RPMI8226 (cell line): ENCODE measurements at regions not wholly inside any gene's neighbourhood (a gene's known extent, or its start where the extent isn't known, plus 50 kb on each side); places are given as distances from the start of the nearest gene placed in this dataset.
"Not testable (repeated sequence)": the region's sequence is repeated elsewhere in the genome, so short reads cannot be mapped to it uniquely, and the experiment has no call there.

Experiments used
- DNase-seq: peaks from one replicate; pipeline ENCODE4 v3.0.0-alpha.2; 2015

DNA sequence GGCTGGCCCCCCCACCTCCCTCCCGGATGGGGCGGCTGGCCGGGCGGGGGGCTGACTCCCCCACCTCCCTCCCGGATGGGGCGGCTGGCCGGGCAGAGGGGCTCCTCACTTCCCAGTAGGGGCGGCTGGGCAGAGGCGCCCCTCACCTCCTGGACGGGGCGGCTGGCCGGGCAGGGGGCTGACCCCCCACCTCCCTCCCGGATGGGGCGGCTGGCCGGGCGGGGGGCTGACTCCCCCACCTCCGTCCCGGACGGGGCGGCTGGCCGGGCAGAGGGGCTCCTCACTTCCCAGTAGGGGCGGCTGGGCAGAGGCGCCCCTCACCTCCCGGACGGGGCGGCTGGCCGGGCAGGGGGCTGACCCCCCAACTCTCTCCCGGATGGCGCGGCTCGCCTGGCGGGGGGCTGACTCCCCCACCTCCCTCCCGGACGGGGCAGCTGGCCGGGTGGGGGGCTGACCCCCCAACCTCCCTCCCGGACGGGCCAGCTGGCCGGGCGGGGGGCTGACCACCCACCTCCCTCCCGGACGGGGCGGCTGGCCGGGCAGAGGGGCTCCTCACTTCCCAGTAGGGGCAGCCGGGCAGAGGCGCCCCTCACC, 194.1 kb upstream of the GRIA1 start:
- DNase-seq: not testable (repeated sequence)

DNA sequence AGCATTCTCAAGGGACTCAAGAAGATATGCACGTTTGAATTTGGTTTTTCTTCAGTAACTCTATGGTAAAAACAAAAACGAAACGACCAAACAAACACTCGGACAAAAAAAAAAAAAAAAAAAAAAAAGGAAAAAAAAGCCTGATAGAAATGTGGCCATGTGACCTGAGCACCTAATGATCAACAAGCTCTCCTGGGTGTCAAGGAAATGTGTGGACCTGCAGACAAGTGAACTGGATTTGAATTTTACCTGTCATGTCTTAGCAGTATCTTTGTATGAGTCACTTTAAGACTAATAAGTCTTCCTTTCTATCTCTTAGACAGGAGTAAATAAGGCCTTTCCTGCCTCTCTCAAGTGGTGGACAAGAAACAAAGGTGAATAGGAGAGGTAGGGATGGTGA, 190.6 kb upstream of the GRIA1 start:
- DNase-seq: no peak

DNA sequence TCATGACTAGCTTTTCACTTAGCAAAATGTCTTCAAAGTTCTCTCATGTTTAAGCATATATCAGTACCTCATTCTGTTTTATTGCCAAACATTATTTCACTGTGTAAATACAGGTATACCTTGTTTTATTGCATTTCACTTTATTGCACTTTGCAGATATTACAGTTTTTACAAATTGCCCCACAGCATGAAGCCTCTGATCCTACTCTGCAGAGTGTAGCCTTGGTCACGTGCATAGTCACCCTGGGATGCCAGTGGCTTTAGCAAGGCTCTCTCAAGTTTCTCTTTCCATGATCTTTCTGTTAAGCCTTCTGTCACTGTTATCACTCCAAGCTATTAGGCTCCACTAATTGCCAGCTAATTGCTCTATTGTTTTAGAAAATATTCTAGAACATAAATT, 182.2 kb upstream of the GRIA1 start:
- no peak for DNase-seq

DNA sequence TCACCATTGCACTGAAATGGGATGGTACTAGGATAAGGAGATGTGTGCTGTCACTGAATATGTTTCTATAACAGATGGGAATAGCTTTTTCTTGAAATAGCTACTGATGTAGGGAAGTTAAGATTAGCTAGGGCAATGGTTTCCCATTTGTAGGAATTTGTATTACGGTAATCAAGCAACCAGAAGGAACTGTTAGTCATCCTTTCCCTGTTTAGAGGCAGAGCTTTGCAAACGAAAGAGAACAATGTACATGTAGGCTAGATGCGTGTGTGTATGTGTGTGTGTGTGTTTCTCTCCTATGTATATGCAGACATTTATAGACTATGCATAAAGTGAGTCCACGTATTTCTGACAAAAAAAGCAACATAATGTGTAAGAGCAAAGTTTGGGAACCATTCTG, 171.9 kb upstream of the GRIA1 start:
- no peak for DNase-seq

DNA sequence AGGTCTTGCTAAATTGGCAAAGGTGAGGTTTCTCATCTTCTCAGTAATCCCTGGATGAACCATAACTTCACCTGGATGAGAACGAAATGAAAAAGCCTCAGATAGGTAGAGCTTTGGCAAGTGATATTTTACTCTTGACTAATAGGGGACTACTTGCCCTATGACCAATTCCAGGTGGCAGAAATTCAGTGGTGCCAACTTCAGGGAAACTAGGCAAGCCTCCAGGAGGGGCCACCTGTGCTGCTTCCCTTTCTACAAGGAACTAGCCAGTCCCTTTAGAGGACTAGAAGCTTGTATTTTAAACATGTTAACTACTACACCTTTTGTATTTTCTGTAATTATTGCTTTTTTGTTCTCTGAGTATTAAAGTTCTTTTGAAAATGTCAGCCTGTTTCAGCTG, 169.0 kb upstream of the GRIA1 start:
- no peak for DNase-seq

DNA sequence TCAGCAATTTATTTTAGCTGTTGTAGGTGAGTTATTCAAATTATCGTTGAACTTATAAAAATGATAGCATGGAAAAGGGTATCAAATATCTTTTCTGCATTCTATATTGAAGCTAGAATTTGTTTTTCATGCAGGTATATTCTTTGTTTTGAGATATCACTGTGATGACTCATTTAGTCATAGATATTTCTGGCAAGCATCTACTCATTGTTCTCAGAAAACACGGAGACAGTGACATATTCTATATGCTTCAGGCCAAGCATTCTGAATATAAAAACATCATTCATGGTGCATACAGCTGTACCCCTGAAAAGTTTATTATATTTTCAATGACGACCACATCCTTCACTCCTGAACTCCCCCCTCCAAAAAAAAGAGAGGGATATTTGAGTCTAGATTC, 150.3 kb upstream of the GRIA1 start:
- no peak for DNase-seq

DNA sequence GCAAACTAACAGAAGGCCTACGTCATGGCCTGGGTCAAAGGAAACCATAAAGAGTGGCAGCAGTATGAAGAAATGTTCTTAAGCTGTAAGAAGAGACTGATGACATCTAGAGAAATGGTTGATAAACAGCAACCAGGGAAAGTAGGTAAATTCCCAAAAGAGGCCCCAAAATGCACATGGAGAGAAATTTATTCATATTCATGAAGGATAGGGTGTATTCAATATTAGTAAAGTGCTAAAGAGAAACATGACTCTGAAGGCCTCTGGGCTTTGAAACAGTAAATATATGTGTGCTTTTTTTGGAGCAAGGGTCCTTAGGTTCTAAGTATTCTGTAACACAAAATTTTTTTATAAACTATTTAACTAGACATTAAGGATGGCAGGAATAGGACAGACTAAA, 149.7 kb upstream of the GRIA1 start:
- DNase-seq: no peak

DNA sequence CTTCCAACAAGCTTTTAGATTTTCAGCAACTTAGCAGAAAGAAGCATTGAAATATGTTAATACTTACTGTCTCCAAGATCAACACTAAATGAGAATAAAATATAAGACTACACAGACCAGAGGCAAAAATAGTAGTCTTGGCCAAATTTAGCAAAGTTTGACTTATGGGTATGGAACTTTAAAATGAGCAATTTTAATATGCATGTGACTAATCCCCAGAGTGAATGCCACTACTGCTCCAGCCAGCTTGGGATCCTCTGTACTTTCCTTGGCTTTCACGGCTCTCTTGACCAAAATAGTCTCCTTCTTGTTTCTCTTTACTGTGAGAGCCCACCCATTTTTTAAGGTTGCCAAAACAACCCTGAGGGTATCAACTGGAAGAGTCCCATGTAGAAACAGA, 148.0 kb upstream of the GRIA1 start:
- no peak for DNase-seq

DNA sequence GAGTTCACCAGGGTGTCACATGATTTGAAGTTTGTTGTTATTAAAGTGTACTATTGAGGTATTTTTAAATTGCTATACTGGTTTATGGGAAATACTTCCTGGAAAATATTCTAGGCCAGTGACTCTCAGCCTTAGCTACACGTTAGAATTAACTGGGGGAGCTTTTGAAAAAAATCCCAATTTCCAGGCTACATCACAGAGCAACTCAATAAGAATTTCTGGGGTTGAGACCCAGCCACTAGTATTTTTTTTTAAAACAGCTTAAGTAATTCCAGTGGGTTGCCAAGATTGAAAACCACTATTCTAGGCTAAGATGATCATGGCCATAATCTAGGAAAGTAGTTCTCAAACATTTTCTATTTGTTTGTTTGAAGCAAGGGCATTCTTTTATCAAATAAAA, 142.9 kb upstream of the GRIA1 start:
- no peak for DNase-seq

DNA sequence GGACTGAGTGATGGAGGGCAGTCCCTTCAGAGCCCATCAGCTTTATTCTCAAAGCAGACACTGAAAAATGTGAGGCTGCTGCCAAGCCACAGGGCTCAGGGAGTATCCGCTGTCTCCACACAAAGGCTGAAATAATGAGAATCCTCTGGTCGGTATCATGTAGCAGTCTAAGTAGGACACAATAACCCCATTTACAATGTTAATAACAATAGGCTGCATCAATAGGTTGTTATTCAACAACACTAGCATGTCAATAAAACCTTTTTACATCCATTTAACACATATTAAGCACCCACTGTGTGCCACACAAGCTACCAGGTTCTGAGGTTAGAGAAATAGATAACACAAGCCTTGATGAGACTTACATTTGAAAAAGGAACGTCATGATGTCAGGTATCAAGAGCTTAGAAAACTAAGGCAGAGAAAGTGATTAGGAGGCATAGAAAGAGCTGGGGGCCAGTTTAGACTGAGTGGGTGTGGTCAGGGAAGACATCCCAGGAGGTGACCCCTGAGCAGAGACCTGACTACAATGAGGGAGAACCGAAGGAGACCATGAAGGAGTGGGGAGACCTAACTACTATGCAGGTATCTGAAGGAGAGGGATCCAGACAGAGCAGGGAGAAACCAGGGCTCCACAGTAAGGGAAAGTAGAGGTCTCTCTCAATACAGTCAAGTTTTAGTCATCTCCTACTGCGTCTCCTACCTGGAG, 140.1 kb upstream of the GRIA1 start:
- no peak for DNase-seq

DNA sequence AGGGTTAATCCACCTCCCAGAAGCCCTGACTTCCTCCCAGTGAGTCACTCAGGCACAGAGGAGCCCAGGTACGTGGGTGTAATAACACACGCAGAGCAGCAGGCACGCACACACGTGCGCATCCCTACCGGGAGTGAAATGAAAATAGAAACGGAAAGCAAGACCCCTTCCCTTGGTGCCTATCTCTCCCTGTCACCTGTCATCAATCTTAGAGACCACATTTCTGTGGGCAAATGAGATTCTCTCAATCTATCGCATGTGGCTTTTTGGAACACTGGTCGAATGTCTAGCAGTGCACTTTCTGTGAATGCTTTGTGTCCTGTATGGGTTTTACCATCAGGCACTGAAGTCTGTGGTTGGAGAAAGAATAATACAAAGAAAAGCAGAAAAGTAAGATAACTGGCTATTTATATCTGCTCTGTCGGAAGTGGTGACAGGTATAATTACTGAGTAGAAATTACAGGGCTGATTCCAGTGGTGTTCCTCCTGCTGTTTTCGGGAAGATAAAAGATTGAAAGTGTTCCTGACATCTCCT, 137.7 kb upstream of the GRIA1 start:
- peak; percentile 7 for DNase-seq

DNA sequence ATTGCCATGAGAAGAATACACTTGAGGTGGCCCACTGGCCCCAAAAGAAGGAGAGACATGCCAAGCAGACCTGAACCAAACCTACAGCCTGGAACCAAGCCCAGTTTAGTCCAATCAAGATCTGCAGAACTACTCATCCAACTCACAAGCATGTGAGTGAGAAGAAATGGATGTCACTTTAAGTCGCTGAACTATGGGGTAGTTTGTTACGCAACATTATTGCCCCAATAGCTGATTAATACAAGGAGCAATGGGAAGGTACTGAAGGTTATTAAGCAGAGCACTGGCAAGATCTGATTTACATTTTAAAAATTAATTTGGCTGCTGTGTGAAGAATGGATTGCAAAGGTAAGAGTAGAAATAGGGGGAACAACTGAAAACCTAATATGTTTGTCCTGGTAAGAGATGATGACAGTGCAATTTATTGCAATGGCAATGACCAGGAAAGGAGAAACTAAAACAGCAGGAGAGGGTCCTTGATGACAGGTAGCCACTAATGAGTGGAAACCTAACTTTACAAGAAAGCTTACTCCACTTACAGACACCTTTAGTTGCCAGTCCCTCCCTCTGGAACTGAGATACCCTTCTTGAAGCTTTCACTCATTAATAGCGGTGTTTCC, 132.9 kb upstream of the GRIA1 start:
- DNase-seq: no peak

DNA sequence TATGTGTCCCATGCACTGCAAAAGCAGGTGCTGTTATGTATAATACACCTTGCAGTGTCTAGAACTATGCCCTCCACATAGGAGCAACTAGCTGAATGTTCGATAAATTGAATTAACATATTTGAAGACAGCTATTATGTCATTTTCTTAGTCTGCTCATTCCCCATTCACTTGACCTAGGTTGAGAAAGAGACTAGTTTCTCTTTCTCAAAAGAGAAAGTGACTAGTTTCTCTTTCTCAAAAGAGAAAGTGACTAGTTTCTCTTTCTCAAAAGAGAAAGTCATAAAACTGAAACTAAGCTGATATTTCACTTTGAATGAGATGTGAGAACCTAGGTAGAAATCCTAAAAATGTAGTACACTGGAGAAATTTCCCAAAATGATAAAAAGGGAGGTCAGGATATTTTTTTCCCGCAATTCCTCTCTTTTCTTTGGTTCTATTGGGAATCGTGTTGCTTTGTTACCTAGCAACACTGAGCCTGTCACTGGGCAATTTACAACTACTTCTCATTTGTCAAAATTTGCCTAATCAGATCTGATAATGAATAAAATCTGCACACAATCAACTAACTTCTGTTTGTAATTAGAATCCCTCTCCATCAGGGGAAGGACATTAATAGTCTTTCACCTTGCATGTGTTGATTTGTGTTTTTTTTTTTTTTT, 132.0 kb upstream of the GRIA1 start:
- DNase-seq: no peak

DNA sequence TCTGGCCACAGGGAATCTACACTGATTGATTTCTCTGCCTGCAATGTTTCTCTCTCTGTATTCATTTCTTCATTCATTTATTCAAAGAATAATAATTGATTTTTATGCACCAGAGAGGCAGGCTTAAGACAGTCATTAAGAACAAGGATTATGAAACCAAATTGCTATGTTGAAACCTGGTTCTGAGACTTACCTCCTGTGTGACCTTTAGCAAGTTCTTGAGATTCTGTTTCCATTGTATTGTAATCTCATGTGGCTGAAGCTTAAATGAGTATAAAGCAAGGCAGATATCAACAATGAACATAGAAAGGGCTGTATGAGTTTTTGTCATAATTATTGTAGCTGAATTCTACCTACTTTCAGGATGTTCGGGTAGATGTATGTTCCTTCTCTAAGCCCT, 129.6 kb upstream of the GRIA1 start:
- no peak for DNase-seq

DNA sequence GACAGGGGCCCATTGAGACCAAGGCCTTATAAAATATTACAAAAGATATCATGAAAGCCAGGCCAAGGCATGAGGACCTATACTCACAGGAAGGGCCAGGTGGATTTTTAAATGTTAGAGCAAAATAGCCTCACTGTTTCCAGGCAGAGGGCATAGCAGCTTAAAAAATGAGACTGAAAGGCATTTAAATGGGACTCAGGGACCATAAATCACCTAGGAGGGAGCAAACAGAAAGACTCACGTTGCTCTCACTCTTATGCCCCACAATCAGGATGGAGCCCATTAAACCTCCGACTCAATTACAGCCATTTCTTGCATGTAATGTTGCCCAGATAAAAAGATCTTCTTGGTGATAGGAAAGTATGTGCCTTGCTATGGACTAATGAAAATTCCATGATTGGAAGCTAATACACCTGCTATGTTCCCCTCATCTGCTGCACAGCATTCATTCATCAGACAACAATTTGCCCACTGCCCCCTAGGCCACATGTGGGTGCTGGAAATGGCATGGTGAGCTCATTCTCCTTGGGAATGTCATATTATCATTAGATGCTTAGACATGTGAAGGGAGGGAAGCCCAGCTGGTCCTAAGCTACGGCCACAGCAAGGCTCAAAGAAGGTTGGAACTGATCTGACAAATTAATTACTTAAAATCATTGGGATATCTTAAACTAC, 128.6 kb upstream of the GRIA1 start:
- no peak for DNase-seq

DNA sequence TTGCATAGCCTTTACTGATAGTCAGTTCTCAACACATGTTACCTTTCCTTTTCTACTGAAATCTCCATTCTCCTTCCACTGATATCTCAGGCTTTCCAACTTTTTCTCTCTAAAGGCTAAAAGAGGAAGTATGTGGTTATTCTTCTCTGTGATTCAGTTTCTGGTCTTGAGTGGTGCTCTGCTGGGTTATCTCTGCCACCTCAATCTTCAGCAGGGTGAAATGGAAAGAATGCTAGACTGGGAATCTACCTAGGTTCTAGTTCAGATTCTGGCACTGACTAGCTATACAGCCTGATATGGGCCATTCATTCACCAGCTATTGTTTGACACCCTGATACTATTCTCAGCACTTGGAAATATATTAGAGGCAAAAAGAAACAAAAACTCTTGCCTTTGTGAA, 124.9 kb upstream of the GRIA1 start:
- DNase-seq: no peak

DNA sequence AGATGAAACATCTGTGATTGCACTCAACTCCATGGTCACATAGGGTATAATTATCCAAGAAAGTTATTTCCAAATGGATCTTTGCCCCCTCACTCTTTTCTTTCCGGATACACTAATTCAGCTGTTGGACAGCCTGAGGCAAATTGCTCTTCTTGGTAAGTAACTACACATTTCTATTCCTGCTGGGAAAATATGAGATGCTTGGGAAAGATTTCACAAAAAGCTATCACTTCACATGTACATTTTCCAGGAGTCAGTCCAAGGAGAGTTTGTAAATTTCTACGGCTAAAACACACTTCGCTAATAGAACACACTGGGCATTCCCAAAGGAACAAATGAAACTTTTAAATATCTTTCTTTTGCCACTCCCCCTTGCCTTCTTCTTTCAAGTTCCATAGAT, 123.0 kb upstream of the GRIA1 start:
- DNase-seq: no peak

DNA sequence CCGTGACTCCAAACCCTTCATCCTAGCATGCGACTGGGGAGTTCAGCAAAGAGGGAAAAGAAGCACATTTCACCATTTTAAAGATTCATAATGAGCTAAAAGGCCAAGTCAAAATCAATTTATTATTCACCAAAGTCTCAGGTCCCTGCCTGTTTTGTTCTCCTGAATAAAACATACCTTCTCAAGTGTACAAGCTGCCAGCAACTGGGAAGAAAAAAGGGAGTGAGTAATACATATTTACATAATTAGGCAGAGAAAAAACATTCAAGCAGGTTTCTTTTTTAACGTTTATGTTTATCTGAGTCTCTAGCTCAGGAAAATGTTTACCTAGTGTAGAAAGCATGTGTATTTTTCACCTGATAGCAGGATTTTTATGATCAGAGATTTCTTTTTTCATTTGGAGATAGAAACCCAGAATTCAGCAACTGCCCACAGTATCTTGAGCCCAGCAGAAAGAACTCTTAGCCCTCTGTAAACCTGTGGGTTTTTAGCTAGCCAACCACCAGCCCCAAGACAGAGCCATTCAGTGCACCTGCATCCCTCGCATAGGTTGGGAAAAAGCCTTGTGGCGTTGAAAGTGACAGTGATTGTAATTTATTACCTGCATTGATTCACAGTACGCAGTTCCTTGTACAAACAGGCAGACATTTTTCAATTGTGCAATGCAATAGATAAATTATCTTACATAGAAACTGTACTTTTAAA, 117.9 kb upstream of the GRIA1 start:
- DNase-seq: no peak

DNA sequence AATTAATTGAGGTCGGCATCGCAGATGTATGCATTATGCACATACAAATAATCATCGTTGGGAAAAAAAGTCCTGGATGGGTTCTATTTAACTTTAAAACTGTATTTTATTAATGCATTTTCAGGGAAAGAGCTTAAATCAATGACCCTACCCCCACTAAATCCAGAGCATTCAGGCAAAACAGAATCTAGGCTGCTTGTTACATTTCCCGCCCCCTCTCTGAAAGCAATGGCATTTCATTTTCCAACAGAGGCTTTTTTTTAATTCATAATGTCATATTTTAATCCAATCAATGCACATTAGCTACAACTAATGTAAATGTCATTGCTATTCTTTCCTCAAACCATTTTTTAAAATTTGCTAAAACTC, 117.4 kb upstream of the GRIA1 start:
- DNase-seq: no peak

DNA sequence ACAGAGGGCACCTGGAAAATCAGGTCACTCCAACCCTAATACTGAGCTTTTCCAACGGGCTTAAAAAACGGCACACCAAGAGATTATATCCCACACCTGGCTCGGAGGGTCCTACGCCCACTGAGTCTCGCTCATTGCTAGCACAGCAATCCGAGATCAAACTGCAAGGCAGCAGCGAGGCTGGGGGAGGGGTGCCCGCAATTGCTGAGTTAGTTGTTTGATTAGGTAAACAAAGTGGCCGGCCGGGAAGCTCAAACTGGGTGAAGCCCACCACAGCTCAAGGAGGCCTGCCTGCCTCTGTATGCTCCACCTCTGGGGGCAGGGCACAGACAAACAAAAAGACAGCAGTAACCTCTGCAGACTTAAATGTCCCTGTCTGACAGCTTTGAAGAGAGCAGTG, 108.8 kb upstream of the GRIA1 start:
- not testable (repeated sequence) for DNase-seq

DNA sequence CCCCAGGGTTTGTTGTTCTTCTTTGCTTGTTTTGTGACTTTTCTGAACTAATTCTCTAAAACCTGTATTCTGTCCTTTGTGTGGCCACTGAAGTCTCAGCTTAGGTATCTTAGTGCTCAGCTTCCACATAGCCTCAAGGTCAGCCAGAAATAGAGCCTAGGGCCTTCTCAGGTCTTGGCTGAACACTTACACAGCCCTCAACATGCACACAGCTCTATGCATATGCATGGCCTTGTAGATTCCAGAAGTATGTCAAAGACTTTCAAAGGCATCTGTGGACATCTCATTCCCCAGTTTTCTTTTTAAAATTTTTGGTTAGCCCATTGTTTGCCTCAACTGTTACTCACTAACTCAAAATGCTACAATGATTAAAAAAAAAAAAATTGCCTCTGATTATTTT, 99.9 kb upstream of the GRIA1 start:
- DNase-seq: no peak

DNA sequence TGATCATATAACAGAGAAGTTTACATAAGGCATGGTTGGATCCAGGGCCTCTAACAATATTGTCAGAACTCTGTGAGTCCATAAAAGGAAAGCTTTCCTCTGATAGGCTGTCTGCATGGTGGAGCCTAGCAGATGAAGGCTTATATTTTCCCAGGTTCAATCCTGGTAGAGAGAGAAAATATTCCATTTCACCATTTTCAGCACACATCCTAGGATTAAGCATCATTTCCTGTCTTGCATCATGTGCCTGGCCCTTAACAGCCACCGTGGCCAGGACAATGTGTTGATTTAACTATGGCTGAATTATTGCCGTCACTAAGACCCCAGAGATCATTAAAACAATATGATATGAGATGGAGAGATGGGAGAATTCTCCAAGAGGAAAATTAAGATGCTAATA, 90.9 kb upstream of the GRIA1 start:
- DNase-seq: no peak

DNA sequence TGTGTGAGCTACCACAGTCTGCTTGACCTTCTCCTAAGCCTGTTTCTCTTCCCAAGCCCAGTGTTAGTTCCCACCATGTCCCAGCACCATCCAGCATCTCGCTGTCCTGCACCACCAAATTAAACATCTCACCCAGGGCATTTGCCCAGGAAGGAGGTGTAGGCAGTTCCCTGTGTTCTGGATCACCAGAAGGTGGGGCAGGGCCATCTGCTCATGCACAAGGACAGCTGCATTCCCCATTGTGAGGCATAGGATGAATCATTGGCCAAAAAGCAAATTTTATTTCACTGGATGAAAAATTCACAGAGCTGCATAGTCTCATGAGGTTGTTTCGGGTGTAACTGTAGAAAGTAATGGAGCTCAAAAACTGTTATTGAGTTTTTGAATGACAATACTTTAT, 89.5 kb upstream of the GRIA1 start:
- DNase-seq: no peak
